Endothelial cell of umbilical vein (primary cell): ENCODE measurements at regions not wholly inside any gene's neighbourhood (a gene's known extent, or its start where the extent isn't known, plus 50 kb on each side); places are given as distances from the start of the nearest gene placed in this dataset.

Source experiments
- EZH2 ChIP-seq: IDR thresholded peaks from 2 replicates; pipeline ENCODE4 v1.6.1; 2012; ENCODE audit warnings: borderline replicate concordance, low read depth, mild to moderate bottlenecking, moderate library complexity, low read length, inconsistent platforms; ENCODE audit not compliant: severe bottlenecking
- FOS ChIP-seq: IDR thresholded peaks from 2 replicates; pipeline ENCODE4 v1.6.1; 2011; ENCODE audit warnings: mild to moderate bottlenecking, low read length, moderate library complexity, borderline replicate concordance; ENCODE audit not compliant: insufficient read depth
- JUN ChIP-seq: IDR thresholded peaks from 2 replicates; pipeline ENCODE4 v1.6.1; 2011; ENCODE audit warnings: borderline replicate concordance, low read depth; ENCODE audit not compliant: insufficient read length, insufficient read depth
- MYC ChIP-seq: IDR thresholded peaks from one replicate; pipeline ENCODE4 v1.6.1; 2011; ENCODE audit warnings: mild to moderate bottlenecking, low read depth, low read length
- POLR2A ChIP-seq: IDR thresholded peaks from 2 replicates; pipeline ENCODE4 v1.6.1; 2012; ENCODE audit warnings: low read depth, mild to moderate bottlenecking, control low read depth, low read length
- POLR2AphosphoS5 ChIP-seq: IDR thresholded peaks from 2 replicates; pipeline ENCODE4 v1.6.1; 2012; ENCODE audit warnings: low read depth, mild to moderate bottlenecking, control low read depth, low read length, moderate library complexity; ENCODE audit not compliant: insufficient read depth
- TF ChIP-seq, protein P1 (sequence below), 2 donors: IDR thresholded peaks; 1 replicate in 1 of 2; 2 replicates in 1 of 2; pipeline ENCODE4 v1.5.1; 2011; ENCODE audit warnings: low read length in 2 of 2, mild to moderate bottlenecking in 2 of 2, moderate library complexity in 2 of 2, control low read depth in 1 of 2, inconsistent platforms in 1 of 2, low read depth in 1 of 2; ENCODE audit not compliant: insufficient read depth in 1 of 2; ENCODE audit errors: extremely low read depth in 1 of 2
- TF ChIP-seq, protein P2 (sequence below): IDR thresholded peaks from 2 replicates; pipeline ENCODE4 v1.6.1; 2011; ENCODE audit not compliant: insufficient read depth, insufficient read length

DNA sequence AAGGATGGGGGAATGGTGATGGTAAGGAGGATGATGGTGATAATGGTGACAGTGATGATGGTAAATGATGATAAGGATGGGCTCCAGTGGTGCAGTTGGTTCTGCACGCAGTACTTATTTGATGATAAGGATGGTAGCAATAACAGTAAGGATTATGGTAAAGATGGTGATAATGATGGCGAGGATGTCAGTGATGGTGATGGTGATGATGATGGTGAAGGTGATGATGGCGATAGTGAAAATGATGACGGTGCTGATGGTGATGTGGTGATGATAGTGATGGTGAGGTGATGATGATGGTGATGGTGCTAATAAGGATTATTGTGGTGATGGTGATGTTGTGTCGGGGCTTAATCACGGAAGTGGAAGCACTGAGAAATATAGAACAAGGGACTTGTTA lies 103.7 kb downstream of the C16orf95 start:
- TF ChIP-seq, protein P1, sequence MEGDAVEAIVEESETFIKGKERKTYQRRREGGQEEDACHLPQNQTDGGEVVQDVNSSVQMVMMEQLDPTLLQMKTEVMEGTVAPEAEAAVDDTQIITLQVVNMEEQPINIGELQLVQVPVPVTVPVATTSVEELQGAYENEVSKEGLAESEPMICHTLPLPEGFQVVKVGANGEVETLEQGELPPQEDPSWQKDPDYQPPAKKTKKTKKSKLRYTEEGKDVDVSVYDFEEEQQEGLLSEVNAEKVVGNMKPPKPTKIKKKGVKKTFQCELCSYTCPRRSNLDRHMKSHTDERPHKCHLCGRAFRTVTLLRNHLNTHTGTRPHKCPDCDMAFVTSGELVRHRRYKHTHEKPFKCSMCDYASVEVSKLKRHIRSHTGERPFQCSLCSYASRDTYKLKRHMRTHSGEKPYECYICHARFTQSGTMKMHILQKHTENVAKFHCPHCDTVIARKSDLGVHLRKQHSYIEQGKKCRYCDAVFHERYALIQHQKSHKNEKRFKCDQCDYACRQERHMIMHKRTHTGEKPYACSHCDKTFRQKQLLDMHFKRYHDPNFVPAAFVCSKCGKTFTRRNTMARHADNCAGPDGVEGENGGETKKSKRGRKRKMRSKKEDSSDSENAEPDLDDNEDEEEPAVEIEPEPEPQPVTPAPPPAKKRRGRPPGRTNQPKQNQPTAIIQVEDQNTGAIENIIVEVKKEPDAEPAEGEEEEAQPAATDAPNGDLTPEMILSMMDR (IDR thresholded peaks at IDR 0.05; ENCODE audit: extremely low read depth in 1 of 2, insufficient read depth in 1 of 2, low read depth in 1 of 2, low read length in 2 of 2), result no peak
- no peak for TF ChIP-seq EZH2
- TF ChIP-seq POLR2AphosphoS5, result no peak
- no peak for TF ChIP-seq POLR2A
- TF ChIP-seq, protein P2, sequence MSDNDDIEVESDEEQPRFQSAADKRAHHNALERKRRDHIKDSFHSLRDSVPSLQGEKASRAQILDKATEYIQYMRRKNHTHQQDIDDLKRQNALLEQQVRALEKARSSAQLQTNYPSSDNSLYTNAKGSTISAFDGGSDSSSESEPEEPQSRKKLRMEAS, result no peak
- TF ChIP-seq FOS, result no peak
- TF ChIP-seq JUN, result no peak
- TF ChIP-seq MYC, result no peak
